Suppressor macrophage (primary cell): ENCODE measurements at regions not wholly inside any gene's neighbourhood (a gene's known extent, or its start where the extent isn't known, plus 50 kb on each side); places are given as distances from the start of the nearest gene placed in this dataset.
A peak's percentile ranks its signal among the peaks of the same experiment; 100 is the strongest.
"Not testable (repeated sequence)": the region's sequence is repeated elsewhere in the genome, so short reads cannot be mapped to it uniquely, and the experiment has no call there.

Experiments used
- DNase-seq, 4 experiments: peaks; one replicate each; pipeline ENCODE4 v3.0.0-alpha.2; 2020 to 2022

DNA sequence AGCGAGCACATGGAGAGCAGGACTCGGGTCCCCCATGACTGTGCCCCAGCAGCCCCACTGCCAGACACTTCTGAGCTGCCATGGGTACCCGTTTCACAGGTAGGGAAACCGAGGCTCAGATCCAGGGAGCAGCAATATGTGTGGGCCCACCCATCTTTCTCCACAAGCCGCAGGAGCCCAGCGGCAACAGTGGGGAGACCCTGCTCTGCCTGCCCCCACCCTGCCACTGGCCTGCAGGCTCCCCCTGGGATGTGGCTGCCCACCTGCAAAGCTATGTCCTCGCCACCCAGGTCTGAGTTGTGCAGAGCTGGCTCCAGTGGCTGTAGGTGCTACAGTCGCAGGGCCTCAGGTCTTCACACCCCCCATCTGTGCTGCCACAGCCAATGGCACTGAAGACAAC, 50.6 kb upstream of the C1QTNF9B start:
- no peak for DNase-seq

DNA sequence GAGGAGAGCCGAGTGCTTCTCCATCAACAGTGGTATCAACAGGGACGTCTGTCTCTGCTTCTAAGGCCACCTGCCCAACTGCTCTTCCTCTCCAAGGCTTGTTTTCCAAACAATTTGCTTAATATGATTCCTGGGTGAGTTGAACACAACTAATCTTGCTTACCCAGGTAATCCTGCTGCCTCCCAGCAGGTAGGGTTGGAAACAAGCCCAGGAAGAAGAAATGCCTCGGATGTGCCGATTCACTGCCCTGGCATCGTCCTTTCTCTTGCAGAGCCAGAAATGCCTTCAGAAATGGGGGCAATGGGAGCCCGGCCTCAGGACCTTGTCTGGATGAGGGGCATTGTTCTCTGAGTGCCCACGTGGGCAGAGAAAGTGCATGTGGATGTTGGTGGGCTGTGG, 51.9 kb upstream of the C1QTNF9B start:
- no peak for DNase-seq

DNA sequence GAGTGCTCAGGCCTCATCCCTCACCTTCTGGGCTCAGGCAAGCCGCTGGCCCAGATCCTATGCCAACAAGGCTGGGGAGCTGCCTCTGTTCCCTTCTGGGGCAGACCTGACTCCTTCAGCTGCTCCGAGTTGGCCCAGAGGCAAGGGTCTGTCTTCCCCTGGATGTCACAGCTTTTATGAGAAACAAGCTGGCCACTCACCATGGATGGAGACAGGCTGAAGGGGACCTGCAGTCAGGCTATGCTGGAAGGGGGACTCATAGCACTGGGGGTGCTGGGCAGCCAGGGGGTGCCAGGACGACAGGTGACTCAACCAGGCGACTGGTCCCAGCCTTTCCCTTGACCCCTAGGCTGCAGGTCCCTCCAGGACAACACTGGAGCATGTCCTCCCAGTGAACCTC, 52.4 kb upstream of the C1QTNF9B start:
- no peak for DNase-seq

DNA sequence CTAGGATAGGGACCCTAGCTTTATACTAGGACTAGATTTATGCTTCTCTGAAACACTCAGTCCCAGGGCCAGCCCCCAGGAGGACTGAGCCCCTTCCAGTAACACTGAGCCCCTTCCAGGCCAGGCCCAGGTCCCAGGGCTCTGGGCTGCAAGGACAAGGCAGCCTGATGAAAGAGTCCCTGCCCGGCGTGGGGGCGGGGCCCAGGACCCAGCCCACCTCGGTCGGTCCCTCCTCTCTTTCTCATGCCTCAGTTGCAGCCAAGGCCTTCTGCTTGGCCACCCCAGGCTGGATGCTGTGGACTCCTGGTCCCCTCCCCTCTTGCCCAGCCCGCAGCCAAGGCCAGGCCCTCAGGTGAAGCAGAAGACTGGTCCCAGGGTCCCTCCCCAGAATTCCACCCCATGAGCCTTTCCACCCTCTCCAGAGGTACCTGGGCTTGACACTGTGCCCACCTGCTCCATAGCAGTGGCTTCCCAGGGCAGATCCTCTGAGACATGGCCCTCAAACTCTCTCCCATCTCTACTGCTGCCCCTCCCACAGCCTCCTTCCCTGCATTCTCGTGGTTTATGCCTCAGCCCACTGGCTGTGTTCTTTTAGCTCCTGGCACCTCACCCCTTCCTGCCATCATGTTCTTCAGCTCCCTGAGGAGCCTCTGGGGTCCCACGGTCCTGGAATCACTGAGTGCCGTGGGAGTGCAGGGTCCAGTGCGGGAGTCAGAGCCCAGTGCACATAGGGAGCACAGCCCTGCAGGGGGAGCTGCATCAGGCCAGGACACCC, 53.6 kb upstream of the C1QTNF9B start:
- DNase-seq: no peak

DNA sequence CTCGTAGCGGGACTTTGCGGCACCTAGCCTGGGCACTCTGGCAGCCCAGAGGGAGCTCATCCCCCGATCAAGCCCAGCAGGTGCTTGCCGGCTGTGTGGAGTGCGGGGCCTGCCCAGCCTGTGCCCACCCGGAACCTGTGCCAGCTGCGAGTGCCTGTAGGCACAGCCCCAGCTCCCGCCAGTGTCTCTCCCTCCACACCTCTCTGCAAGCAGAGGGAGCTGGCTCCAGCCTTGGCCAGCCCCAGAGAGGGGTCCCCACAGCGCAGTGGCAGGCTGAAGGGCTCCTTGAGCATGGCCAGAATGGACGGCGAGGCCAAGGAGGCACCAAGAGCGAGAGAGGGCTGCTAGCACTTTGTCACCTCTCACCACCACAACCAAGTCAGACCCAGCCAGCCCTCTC, 55.5 kb upstream of the C1QTNF9B start:
- DNase-seq: no peak

DNA sequence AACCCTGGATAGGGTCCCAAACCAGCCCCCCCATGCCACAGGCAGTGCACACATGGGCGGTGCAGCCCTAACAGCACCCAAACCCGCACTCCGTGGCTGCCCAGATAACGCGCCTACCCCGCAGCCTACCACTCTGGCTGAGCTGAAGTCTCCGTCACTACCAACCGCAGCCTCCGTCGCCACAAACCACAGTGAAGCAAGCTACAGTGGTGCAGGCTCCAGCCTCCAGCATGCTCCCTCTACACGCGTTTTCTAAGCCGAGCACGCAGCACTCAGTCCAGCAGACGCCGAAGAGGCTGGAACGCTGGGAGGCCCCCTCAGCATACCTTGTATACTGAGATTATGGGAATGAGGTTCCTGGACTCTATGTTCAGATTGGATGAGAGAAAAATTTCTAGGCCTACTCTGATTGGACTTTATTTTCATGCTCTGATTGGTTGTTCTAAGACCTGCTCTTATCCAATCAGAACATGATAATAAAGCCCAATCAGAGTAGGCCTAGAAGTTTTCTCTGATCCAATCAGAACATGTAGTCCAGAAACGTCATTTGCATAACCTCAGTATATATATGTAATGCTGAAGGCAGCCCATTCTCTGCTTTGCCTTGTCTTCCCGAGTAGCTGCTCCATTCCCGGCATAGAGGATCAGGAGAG, 56.7 kb upstream of the C1QTNF9B start:
- no peak for DNase-seq

DNA sequence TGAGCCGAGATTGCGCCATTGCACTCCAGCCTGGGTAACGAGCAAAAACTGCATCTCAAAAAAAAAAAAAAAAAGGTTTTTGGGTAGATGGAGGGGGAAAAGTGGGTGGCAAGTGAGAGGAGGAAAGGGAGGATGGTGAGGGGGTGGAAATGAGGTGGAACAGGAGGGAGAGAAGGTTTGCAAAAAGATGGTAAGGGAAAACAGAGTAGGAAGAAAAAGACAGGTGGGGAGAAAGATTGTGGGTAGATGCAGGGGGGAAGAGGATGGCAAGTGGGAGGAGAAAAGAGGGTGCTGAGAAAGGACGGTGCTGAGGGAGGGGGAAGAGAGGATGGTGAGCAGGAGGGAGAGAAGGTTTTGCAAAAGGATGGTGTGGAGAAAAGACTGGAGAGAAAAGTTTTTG, 57.8 kb upstream of the C1QTNF9B start:
- no peak for DNase-seq

DNA sequence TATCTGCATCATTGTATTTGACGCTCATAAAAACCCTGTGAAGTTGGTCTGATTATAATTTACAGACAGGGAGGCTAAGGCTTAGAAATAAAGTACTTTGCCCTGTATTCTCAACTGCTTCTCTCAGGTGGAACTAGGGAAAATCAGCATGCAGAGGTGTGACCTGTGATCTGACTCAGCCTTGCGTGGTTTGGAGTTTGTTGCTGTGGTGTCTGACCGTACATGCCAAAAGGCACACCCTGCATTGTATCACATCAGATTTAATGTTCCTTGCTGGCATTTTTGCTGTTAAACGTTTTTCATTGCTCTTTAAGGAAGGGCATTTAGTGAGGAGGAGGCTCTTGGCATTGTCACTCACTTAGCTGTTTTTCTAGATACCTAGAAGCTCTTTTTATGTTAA, 58.8 kb upstream of the C1QTNF9B start:
- no peak for DNase-seq

DNA sequence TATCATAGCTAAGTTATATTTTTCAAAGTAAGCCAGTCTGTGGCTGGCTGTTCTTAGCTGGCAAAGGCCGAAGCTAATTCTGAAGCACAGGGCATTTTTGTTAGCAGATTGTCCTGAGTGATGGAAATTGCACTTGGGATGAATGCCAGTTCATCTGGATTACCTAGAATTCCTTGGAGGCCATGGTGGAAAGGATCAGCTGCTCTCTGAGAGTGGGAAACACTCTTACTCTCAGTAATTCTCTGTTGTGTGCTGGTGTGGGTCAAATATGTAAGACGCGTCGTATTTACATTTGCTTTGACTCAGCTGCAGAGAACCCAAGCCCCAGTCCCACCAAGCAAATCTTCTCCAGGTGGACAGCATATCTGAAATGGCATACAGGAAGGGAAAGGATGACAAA, 60.7 kb upstream of the C1QTNF9B start:
- DNase-seq: no peak

DNA sequence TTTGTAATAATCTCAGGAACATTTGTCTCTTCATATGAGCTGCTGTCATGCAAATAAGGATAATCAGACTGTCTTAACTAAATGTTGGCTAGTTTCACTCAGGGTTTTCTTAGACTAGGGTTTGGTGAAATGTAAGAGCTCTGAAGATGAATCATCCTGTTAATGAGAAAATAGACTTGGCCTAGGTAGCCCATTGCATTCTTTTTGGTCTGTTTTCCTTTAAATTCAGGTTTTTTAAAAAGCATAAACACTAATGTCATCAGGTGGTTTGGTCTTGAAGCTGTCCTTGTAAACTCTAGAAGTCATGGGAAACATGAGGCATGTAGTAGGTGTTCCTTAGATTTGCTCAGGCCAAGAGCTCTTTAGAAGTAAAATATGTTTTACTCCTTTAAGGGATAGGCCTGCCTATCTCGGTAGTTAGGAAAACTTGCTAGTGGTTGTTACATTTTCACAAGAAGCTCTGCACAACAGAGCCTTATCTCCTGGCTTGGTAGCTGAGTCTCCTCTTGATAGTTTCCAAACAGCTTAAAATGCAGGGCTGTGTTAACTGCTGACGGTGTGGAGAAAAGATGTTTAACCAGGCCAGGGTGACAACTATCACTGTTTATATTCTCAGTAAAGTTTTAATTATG, 62.0 kb upstream of the C1QTNF9B start:
- DNase-seq: no peak

DNA sequence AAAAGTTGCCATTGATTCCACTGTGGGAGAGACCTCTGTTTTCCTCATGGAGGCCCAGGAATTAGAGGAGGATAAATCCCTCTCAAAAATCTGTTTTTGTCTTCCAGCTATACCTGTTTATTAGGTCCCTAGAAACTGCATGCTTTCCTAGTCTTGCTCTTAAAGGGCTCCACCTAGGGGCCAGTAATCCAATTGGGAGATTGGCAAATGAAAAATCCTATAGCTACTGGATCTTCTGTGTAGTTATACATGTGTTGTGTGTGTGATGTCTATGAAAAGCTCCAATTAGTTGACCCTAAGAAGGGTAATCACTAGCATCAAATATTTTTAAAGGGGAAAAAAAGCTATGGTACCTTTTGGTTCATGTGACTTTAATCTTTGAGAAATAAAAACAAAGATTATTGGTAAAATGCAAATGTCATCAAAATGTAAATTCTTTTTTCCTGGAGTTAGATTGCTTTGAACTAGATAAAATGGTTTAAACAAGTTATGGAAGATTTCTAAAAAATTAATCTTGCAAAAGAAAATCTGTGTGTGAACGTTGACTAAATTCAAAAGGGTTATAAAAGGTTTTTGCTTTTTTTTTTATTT, 63.4 kb upstream of the C1QTNF9B start:
- DNase-seq: peak; percentile 11 to 53 (median 37)

DNA sequence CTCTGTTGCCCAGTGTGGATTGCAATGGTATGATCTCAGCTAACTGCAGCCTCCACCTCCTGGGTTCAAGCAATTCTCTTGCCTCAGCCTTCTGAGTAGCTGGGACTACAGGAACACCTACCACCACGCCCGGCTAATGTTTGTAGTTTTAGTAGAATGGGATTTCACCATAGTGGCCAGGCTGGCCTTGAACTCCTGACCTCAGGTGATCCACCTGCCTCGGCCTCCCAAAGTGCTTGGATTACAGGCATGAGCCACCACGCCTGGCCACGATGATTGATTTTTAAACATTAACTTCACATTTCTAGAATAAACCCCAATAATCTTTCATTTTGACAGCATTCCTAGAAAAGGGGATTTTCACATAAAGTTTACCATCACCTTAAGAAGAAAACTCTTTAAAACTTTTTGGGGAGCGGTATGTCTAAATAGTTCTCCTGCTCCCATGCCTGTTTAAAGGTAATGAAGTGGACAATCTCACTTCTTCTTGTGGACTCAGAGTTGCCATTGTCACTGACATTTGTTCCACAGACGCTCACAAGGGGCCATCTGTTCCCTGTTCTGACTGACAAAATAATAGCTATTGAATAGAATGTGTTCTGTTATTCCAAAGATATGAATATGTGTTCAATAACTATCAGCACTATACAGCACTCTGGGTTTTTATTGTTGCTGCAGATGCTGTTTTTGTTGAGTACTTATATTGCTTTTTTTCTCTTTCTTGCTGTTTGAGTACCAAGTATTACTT, 66.1 kb upstream of the C1QTNF9B start:
- no peak for DNase-seq

DNA sequence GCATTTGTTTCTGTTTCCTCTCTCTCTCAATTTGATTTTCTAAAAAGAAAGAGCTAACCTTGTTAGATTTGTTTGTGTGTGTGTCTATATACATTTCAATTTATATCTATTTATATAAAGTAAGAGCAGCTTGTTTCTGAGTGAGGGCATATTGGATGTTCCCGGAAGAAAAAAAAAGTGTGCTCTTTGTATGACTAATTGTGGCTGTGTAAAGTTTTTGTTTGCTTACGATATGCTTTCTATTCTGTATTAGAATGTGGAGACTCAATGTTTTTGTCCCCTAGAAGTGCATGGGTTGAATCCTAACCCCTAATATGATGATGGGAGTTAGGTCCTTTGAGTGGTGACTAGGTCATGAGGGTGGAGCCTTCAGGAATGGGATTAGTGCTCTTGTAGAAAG, 66.6 kb upstream of the C1QTNF9B start:
- no peak for DNase-seq

DNA sequence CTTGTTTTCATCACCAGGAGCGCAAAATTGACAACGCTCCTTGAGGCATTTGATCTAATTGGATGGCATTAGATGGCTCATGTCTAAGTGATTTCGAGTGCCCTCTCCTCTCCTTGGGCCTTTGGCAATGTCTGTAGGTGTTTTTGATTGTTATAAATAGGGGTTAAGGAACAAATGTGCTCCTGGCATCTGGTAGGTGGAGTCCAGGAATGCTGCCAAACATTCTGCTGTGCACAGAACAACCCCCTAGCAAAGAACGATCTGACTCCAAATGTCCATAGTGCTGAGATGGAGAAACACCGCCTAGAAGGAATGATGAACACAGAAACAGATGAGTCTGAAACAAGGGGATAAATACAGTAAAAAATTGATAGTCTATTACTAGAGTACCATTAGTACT, 68.0 kb upstream of the C1QTNF9B start:
- no peak for DNase-seq

DNA sequence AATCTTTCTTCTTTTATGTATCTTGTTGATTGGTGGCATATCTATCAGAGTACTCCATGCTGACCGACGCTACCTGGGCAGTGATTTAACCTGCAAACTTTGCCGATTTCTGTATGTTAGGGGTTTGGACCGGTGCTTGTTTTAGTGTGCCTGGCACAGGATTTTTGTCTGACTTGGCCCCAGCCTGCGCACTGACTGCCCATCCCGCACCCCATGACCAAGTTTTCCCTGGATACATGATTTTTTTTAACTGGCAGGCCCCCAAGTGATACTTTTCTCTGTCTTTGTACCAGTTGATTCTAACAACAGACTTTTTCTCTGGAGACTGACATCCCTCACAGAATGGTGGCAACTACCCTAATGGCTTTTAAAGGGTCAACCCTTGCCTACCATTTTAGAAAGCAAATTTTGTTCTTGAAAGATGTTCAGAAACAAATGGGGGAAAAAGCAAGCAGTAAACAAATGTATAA, 69.0 kb upstream of the C1QTNF9B start:
- no peak for DNase-seq

DNA sequence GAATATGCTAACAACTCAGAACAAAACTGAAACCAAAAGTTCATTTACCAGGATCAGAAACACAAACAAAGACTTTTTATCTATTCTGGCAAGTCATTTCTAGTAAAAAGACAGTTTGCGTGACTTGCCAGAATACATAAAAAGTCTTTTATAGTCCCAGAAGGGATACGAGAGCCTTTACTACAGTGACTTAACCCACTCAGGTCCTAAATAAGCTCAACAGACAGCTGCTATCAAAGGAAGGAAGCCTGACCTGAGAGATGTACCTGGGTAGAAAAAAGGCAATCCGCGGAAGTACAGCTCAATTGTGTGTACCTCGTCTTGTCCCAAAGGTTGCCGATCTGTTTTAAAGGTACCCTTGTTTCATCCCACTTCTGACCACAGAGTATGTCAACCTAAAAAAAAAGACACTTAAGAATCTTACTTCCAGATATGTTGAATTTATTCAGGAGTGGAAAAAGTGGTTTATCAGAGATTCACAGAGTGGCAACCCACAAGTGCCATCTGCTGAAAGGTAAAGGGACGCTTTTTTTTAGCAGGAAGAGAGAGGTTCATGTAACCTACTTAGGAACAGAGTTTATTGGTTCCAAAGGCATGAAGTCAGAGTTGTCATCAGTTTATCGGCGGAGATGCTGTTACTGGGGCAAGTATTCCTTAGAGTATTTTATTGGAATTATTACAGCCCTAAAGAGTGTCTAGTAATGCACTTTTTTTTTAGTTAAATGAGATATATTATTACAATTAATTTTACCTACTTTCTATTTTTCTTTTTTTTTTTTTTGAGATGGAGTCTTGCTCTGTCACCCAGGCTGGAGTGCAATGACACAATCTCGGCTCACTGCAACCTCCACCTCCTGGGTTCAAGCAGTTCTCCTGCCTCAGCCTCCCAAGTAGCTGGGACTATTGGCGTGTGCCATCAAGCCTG, 69.7 kb upstream of the C1QTNF9B start:
- no peak for DNase-seq

DNA sequence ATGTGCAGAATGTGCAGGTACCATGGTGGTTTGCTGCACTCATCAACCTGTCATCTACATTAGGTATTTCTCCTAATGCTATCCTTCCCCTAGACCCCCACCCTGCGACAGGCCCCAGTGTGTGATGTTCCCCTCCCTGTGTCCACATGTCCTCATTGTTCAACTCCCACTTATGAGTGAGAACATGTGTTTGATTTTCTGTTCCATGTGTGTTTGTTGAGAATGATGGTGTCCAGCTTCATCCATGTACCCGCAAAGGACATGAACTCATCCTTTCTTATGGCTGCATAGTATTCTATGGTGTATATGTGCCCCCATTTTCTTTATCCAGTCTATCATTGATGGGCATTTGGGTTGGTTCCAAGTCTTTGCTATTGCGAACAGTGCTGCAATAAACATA, 70.5 kb upstream of the C1QTNF9B start:
- not testable (repeated sequence) for DNase-seq

DNA sequence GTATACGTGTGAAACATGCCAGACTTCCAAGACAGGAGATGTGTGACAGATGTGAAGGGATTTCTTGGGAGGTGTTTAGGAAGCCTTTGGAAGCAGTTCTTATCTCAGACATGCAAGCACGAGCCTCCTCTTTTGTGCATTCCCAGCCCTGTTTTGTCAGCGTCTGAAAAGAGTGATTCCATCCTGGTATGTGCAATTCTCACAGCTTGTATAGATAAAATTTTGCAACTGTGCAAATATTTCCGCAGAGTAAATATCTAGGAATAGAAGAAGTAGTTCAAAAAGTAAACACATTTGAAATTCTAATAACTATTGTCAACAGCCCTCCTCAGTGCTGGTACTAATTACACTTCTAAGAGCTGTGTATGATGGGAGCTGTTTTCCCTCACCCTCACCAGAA, 72.3 kb upstream of the C1QTNF9B start:
- DNase-seq: no peak

DNA sequence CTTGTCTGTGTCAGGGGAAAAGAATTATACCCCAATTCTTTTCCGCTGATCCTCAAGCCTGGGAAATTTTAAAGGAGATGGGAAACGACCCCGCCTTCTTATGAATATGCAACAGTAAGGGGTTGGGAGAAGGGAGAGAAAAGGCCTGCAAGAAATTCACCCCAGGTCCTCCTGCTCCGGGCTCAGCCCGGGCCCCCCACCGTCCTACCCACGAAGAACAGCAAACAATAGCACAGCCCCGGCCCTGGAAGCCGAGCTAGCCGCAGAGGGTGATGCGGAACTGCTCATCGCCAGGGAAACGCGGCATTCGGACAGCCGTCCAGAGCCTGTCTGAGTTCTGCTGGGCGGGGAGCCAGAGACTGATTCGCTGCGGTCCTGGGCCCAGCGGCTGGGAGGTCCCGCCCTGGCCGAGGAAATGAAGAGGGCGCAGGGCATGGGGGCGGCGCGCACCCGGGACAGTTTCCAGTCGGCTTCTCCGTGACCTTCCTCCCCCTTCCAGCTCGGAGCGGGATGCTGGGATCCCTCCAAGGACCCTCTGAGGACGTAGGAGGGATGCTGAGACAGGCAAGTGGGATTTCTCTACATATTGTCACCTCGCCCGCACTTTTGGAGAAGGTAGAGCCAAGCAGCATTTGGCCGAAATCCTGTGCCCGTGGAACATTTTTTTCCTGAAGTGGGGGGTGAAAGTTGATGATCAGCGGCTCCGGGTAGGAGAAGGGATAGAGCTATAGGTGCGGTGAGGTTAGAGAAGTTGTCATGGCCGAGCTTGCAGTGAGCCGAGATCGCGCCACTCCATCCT, 82.3 kb upstream of the C1QTNF9B start:
- DNase-seq: peak; percentile 65 to 78 (median 76)

DNA sequence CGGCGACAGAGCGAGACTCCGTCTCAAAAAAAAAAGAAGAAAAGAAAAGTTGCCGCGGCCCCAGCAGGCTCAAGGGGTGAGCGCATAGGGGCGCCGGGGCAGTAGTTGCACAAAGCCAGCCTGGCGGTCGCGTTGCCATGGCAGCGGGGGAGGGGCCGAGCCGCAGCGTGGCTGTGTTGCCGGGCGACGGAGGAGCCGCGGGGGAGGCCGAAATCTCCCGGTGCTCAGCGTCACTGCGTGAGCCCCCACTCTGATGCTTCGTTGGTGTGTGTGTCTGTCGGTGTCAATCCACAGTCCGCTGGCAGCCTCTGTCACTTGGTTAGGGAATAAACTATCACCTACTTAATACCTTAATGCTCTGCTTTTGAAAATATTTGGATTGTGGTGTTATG, 82.9 kb upstream of the C1QTNF9B start:
- DNase-seq: peak; percentile 58 to 77 (median 60)

DNA sequence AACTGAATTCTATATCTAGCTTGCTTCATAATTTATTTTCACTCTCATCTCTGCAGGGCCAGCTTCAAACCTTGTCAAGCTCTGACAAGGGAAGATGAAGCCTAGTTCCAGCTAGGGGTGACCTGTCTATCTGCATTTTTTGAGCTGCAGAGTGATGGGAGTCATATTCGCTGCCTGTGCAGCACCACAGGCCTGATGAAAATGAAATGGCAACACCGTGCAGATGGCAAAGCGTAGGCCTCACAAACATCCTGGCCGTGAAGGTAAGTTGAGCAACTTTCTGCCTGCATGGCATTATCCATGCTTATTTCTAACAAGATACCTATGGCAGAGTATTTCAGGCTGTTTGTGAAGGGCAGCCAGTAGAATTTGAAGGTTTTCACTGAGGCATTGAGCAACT, 86.4 kb upstream of the C1QTNF9B start:
- no peak for DNase-seq
